Hepatocyte (in vitro differentiated cells): ENCODE measurements at regions not wholly inside any gene's neighbourhood (a gene's known extent, or its start where the extent isn't known, plus 50 kb on each side); places are given as distances from the start of the nearest gene placed in this dataset.

Experiments used
- EZH2 ChIP-seq: fragments of 200-600 bp; sonication (generic); IDR thresholded peaks from 2 replicates; pipeline ENCODE4 v1.6.1; 2016; ENCODE audit warnings: antibody characterized with exemption, mild to moderate bottlenecking, borderline replicate concordance
- TF ChIP-seq, protein P1 (sequence below): fragments of 200-600 bp; sonication (generic); IDR thresholded peaks from 2 replicates; pipeline ENCODE4 v1.5.1; 2016; ENCODE audit warnings: antibody characterized with exemption, mild to moderate bottlenecking; ENCODE audit not compliant: poor library complexity

DNA sequence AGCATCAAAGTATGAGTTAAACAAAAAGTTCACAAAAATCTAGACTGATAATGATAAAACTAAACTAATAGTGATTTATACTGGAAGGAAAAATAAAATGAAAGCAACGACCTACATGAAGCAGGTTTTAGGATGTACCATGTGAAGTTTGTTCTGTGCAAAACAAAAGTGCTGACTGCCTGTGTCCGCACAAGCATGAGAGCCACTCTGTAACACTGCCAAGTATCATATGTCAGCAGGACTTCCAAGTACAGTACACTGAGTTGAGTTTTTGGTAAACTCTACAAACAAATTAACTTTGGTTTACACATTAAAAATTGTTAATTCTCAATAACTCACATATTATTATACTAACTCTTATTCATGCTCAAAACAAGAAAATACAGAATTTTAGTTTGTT lies 459.0 kb downstream of the PDGFC start:
- TF ChIP-seq, protein P1, sequence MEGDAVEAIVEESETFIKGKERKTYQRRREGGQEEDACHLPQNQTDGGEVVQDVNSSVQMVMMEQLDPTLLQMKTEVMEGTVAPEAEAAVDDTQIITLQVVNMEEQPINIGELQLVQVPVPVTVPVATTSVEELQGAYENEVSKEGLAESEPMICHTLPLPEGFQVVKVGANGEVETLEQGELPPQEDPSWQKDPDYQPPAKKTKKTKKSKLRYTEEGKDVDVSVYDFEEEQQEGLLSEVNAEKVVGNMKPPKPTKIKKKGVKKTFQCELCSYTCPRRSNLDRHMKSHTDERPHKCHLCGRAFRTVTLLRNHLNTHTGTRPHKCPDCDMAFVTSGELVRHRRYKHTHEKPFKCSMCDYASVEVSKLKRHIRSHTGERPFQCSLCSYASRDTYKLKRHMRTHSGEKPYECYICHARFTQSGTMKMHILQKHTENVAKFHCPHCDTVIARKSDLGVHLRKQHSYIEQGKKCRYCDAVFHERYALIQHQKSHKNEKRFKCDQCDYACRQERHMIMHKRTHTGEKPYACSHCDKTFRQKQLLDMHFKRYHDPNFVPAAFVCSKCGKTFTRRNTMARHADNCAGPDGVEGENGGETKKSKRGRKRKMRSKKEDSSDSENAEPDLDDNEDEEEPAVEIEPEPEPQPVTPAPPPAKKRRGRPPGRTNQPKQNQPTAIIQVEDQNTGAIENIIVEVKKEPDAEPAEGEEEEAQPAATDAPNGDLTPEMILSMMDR = no peak
- no peak for TF ChIP-seq EZH2
